Prostate gland (tissue), 2 donors: ENCODE measurements at regions not wholly inside any gene's neighbourhood (a gene's known extent, or its start where the extent isn't known, plus 50 kb on each side); places are given as distances from the start of the nearest gene placed in this dataset.
"Not testable (repeated sequence)": the region's sequence is repeated elsewhere in the genome, so short reads cannot be mapped to it uniquely, and the experiment has no call there.

ENCODE experiments used
- POLR2A ChIP-seq: fragments of 450-650 bp; IDR thresholded peaks from one replicate; pipeline ENCODE4 v1.6.1; 2016; ENCODE audit warnings: antibody characterized with exemption, mild to moderate bottlenecking
- POLR2AphosphoS5 ChIP-seq: sonication (generic); formaldehyde crosslinking; IDR thresholded peaks from one replicate; pipeline ENCODE4 v1.6.1; 2017; ENCODE audit warnings: antibody characterized with exemption
- TF ChIP-seq, protein P1 (sequence below), 4 experiments: fragments of 200-600 bp in 2 of 4; fragments of 450-650 bp in 2 of 4; sonication (generic) in 2 of 4; IDR thresholded peaks; 1 replicate in 3 of 4; 2 replicates in 1 of 4; pipeline ENCODE4 v1.5.1; 2016 to 2019; ENCODE audit warnings: antibody characterized with exemption in 4 of 4, mild to moderate bottlenecking in 2 of 4, moderate library complexity in 2 of 4

DNA sequence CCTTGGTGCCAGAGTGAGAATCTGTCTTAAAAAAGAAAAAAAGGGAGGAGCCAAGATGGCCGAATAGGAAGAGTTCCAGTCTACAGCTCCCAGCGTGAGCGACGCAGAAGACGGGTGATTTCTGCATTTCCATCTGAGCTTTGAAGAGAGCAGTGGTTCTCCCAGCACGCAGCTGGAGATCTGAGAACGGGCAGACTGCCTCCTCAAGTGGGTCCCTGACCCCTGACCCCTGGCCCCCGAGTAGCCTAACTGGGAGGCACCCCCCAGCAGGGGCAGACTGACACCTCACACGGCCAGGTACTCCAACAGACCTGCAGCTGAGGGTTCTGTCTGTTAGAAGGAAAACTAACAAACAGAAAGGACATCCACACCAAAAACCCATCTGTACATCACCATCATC, 937.9 kb upstream of the ZNF722 start:
- TF ChIP-seq, protein P1, sequence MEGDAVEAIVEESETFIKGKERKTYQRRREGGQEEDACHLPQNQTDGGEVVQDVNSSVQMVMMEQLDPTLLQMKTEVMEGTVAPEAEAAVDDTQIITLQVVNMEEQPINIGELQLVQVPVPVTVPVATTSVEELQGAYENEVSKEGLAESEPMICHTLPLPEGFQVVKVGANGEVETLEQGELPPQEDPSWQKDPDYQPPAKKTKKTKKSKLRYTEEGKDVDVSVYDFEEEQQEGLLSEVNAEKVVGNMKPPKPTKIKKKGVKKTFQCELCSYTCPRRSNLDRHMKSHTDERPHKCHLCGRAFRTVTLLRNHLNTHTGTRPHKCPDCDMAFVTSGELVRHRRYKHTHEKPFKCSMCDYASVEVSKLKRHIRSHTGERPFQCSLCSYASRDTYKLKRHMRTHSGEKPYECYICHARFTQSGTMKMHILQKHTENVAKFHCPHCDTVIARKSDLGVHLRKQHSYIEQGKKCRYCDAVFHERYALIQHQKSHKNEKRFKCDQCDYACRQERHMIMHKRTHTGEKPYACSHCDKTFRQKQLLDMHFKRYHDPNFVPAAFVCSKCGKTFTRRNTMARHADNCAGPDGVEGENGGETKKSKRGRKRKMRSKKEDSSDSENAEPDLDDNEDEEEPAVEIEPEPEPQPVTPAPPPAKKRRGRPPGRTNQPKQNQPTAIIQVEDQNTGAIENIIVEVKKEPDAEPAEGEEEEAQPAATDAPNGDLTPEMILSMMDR (IDR thresholded peaks at IDR 0.05) = not testable (repeated sequence)
- not testable (repeated sequence) for TF ChIP-seq POLR2AphosphoS5, POLR2A
